Suprapubic skin (tissue), 4 donors: ENCODE measurements at regions not wholly inside any gene's neighbourhood (a gene's known extent, or its start where the extent isn't known, plus 50 kb on each side); places are given as distances from the start of the nearest gene placed in this dataset.

Experiments used
- CTCF ChIP-seq, 2 donors: fragments of 200-600 bp in 1 of 2; fragments of 450-650 bp in 1 of 2; sonication (generic) in 1 of 2; IDR thresholded peaks; one replicate each; pipeline ENCODE4 v1.5.1; 2016 to 2019; ENCODE audit warnings: antibody characterized with exemption in 2 of 2, mild to moderate bottlenecking in 1 of 2, moderate library complexity in 1 of 2
- EP300 ChIP-seq: sonication (generic); formaldehyde crosslinking; IDR thresholded peaks from one replicate; pipeline ENCODE4 v1.6.1; 2017; ENCODE audit warnings: antibody characterized with exemption
- POLR2AphosphoS5 ChIP-seq, 3 donors: sonication (generic); formaldehyde crosslinking; IDR thresholded peaks; one replicate each; pipeline ENCODE4 v1.6.1; 2017; ENCODE audit warnings: antibody characterized with exemption in 3 of 3

GRCh38 chr14:65933400-65934069 is 521.0 kb downstream of the FUT8 start:
- TF ChIP-seq CTCF (IDR thresholded peaks at IDR 0.05) (no peak), EP300 (no peak), POLR2AphosphoS5 (IDR thresholded peaks at IDR 0.05) (no peak)
